H1 (cell line): ENCODE measurements at regions not wholly inside any gene's neighbourhood (a gene's known extent, or its start where the extent isn't known, plus 50 kb on each side); places are given as distances from the start of the nearest gene placed in this dataset.

Source experiments
- CTCF ChIA-PET: fragments of 300-600 bp; sonication (Branson Sonifier 250); formaldehyde crosslinking; loops from one replicate; lab custom pipeline; 2021; ENCODE audit not compliant: partially characterized antibody; lab: Charles Lee
- POLR2A ChIA-PET: fragments of 300-600 bp; sonication (Branson Sonifier 250); formaldehyde crosslinking; loops from one replicate; lab custom pipeline; 2021; ENCODE audit warnings: inconsistent platforms; ENCODE audit not compliant: partially characterized antibody; lab: Charles Lee
- DNase-seq, 2 experiments: peaks; one replicate each; pipeline versions ENCODE4 v3.0.0 to v3.0.0-alpha.2; 2010 to 2022; ENCODE audit warnings: low spot score in 2 of 2, low read depth in 1 of 2, mixed read lengths in 1 of 2
- FAIRE-seq: peaks from 2 replicates; lab custom pipeline; 2011; peaks lifted over from hg19 to GRCh38; lab: Jason Lieb, UNC
- H2AFZ ChIP-seq: 2 replicates; pipeline ENCODE4 v1.8.1; 2012; ENCODE audit warnings: low read length, inconsistent platforms
- H2AK5ac ChIP-seq: 2 replicates; pipeline ENCODE4 v1.6.1; 2013; ENCODE audit warnings: low read depth, low read length
- H2BK120ac ChIP-seq: replicated peaks from 2 replicates; pipeline ENCODE3; 2013; ENCODE audit warnings: low read depth, low read length, inconsistent platforms
- H2BK12ac ChIP-seq: 2 replicates; pipeline ENCODE4 v1.6.1; 2013; ENCODE audit warnings: low read depth, low read length
- H2BK15ac ChIP-seq: 2 replicates; pipeline ENCODE4 v1.6.1; 2013; ENCODE audit warnings: low read length
- H2BK20ac ChIP-seq: 2 replicates; pipeline ENCODE4 v1.6.1; 2013; ENCODE audit warnings: low read length
- H2BK5ac ChIP-seq: 2 replicates; pipeline ENCODE4 v1.6.1; 2013; ENCODE audit warnings: low read depth, low read length
- H3K14ac ChIP-seq: 2 replicates; pipeline ENCODE4 v1.6.1; 2013; ENCODE audit warnings: inconsistent platforms; ENCODE audit not compliant: insufficient read length
- H3K18ac ChIP-seq: 2 replicates; pipeline ENCODE4 v1.6.1; 2013; ENCODE audit warnings: low read length; ENCODE audit errors: extremely low read depth
- H3K23ac ChIP-seq: 2 replicates; pipeline ENCODE4 v1.6.1; 2013; ENCODE audit warnings: inconsistent platforms; ENCODE audit not compliant: insufficient read length
- H3K23me2 ChIP-seq: 2 replicates; pipeline ENCODE4 v1.6.1; 2013; ENCODE audit warnings: low read depth, low read length
- H3K27ac ChIP-seq: 2 replicates; pipeline ENCODE4 v1.6.1; 2011; ENCODE audit warnings: low read depth, low read length, inconsistent platforms
- H3K27me3 ChIP-seq, 4 experiments: replicated peaks in 1 of 4; 1 replicate in 1 of 4; 2 replicates in 3 of 4; pipeline versions ENCODE4 v1.6.1 to v1.8.1; 2011 to 2013; ENCODE audit warnings: low read length in 3 of 4, mild to moderate bottlenecking in 3 of 4, inconsistent platforms in 2 of 4, mixed read lengths in 2 of 4, moderate library complexity in 1 of 4; ENCODE audit not compliant: control insufficient read depth in 3 of 4, insufficient read depth in 3 of 4; ENCODE audit errors: extremely low read depth in 1 of 4
- H3K36me3 ChIP-seq, 4 experiments: 2 replicates each; pipeline versions ENCODE4 v1.6.1 to v1.8.1; 2011 to 2013; ENCODE audit warnings: mild to moderate bottlenecking in 4 of 4, low read length in 3 of 4, moderate library complexity in 2 of 4, control low read depth in 1 of 4, inconsistent platforms in 1 of 4; ENCODE audit not compliant: insufficient read depth in 4 of 4, control insufficient read depth in 2 of 4
- H3K4ac ChIP-seq: replicated peaks from 2 replicates; pipeline ENCODE3; 2013; ENCODE audit warnings: low read length, low read depth, mixed read lengths, inconsistent platforms; ENCODE audit not compliant: insufficient read length
- H3K4me1 ChIP-seq, 4 experiments: replicated peaks in 1 of 4; 1 replicate in 1 of 4; 2 replicates in 3 of 4; pipeline versions ENCODE4 v1.6.1 to v1.8.1; 2011 to 2013; ENCODE audit warnings: low read length in 3 of 4, inconsistent platforms in 2 of 4, mixed read lengths in 1 of 4; ENCODE audit not compliant: insufficient read depth in 4 of 4, control insufficient read depth in 3 of 4
- H3K4me2 ChIP-seq, 2 experiments: 2 replicates each; pipeline versions ENCODE4 v1.6.1 to v1.8.1; 2011 to 2013; ENCODE audit warnings: low read depth in 2 of 2, low read length in 2 of 2, control low read depth in 1 of 2, inconsistent platforms in 1 of 2, mild to moderate bottlenecking in 1 of 2; ENCODE audit not compliant: insufficient read depth in 1 of 2
- H3K4me3 ChIP-seq, 4 experiments: fragments of 200-600, 300-600 bp in 1 of 4; sonication (generic), shearing (Covaris generic), sonication (Bioruptor Twin) in 1 of 4; 2 replicates each; pipeline versions ENCODE4 v1.5.1 to v1.8.1; 2011 to 2016; ENCODE audit warnings: low read length in 4 of 4, low read depth in 3 of 4, control low read depth in 2 of 4, inconsistent platforms in 2 of 4, mild to moderate bottlenecking in 2 of 4, mixed read lengths in 1 of 4, moderate library complexity in 1 of 4; ENCODE audit not compliant: insufficient read depth in 2 of 4; ENCODE audit errors: extremely low read depth in 1 of 4
- H3K56ac ChIP-seq: replicated peaks from 2 replicates; pipeline ENCODE3; 2013; ENCODE audit warnings: low read depth, mild to moderate bottlenecking, mixed read lengths, low read length, inconsistent platforms; ENCODE audit not compliant: insufficient read length
- H3K79me1 ChIP-seq: 2 replicates; pipeline ENCODE4 v1.6.1; 2013; ENCODE audit warnings: low read depth, low read length, control low read depth
- H3K79me2 ChIP-seq, 2 experiments: 2 replicates each; pipeline versions ENCODE4 v1.6.1 to v1.8.1; 2012 to 2013; ENCODE audit warnings: low read length in 2 of 2, mild to moderate bottlenecking in 2 of 2, inconsistent platforms in 1 of 2; ENCODE audit not compliant: insufficient read depth in 2 of 2, control insufficient read depth in 1 of 2
- H3K9ac ChIP-seq, 4 experiments: replicated peaks in 1 of 4; 1 replicate in 1 of 4; 2 replicates in 3 of 4; pipeline versions ENCODE4 v1.6.1 to v1.8.1; 2011 to 2013; ENCODE audit warnings: low read depth in 3 of 4, low read length in 3 of 4, control low read depth in 2 of 4, mild to moderate bottlenecking in 2 of 4, moderate library complexity in 2 of 4, inconsistent platforms in 1 of 4; ENCODE audit errors: extremely low read depth in 1 of 4
- H3K9me3 ChIP-seq, 2 experiments: 2 replicates each; pipeline versions ENCODE4 v1.6.1 to v1.8.1; 2012 to 2013; ENCODE audit warnings: mild to moderate bottlenecking in 2 of 2, moderate library complexity in 2 of 2, control low read depth in 1 of 2, inconsistent platforms in 1 of 2, low read depth in 1 of 2, low read length in 1 of 2, mixed read lengths in 1 of 2; ENCODE audit not compliant: insufficient read depth in 2 of 2
- H4K20me1 ChIP-seq, 2 experiments: replicated peaks in 1 of 2; 2 replicates each; pipeline versions ENCODE3 to v1.8.1; 2011 to 2013; ENCODE audit warnings: inconsistent platforms in 2 of 2, low read length in 2 of 2, mild to moderate bottlenecking in 1 of 2; ENCODE audit not compliant: insufficient read depth in 2 of 2, control insufficient read depth in 1 of 2
- H4K5ac ChIP-seq: 2 replicates; pipeline ENCODE4 v1.6.1; 2013; ENCODE audit warnings: low read length, low read depth, mixed read lengths, inconsistent platforms; ENCODE audit not compliant: insufficient read length
- H4K8ac ChIP-seq: 2 replicates; pipeline ENCODE4 v1.8.0; 2013; ENCODE audit warnings: mild to moderate bottlenecking, moderate library complexity, low read length, inconsistent platforms; ENCODE audit not compliant: insufficient read depth; ENCODE audit errors: extremely low read depth
- H4K91ac ChIP-seq: replicated peaks from 2 replicates; pipeline ENCODE3; 2013; ENCODE audit warnings: low read length, mixed read lengths, inconsistent platforms; ENCODE audit not compliant: insufficient read length
- ASH2L ChIP-seq: fragments of 200-600, 300-600 bp; sonication (generic); IDR thresholded peaks from one replicate; pipeline ENCODE4 v1.7.1; 2017; ENCODE audit warnings: low read length
- EGR1 ChIP-seq: IDR thresholded peaks from 2 replicates; pipeline ENCODE4 v1.6.1; 2011; ENCODE audit warnings: low read depth, low read length, borderline replicate concordance
- SIRT6 ChIP-seq: IDR thresholded peaks from one replicate; pipeline ENCODE4 v1.7.1; 2012; ENCODE audit warnings: low read length, inconsistent platforms
- ZNF274 ChIP-seq: IDR thresholded peaks from 2 replicates; pipeline ENCODE4 v1.7.0; 2012; ENCODE audit warnings: low read length, borderline replicate concordance; ENCODE audit errors: extremely low read depth
- WGBS, 2 experiments: shearing (Covaris generic) in 1 of 2; methylation state at CpG; one replicate each; pipeline versions ENCODE4 v1.1.6 to v1.1.7; 2013 to 2015; ENCODE audit warnings: low lambda C conversion rate in 2 of 2, mixed read lengths in 2 of 2, inconsistent platforms in 1 of 2, low coverage in 1 of 2, missing lambda C conversion rate in 1 of 2; ENCODE audit not compliant: insufficient replicate concordance in 2 of 2, insufficient coverage in 1 of 2, insufficient read length in 1 of 2; ENCODE audit errors: extremely low coverage in 1 of 2, missing lambda C conversion rate in 1 of 2; 5-methylcytosine and 5-hydroxymethylcytosine counted together

GRCh38 chr5:103772248-103772647 is 209.7 kb upstream of the NUDT12 start:
- H3K9ac ChIP-seq: no peak overlapping the region
- H3K4me1 ChIP-seq: no peaks in the 10 kb centered on the region
- peaks cover 2 to 5% of the 10 kb centered on the region in 2 experiments; a peak in 1 of 4 replicates for H3K9me3 ChIP-seq
- H3K4me3 ChIP-seq: no peak overlapping the region
- H4K91ac ChIP-seq: no peak overlapping the region
- H3K23me2 ChIP-seq: no peaks in the 10 kb centered on the region; the same call in 1 of the 2 replicates
- no peak overlapping the region for H2BK12ac ChIP-seq
- DNase-seq: no peak
- H2AK5ac ChIP-seq: no peak overlapping the region
- CTCF ChIA-PET: interaction anchor here (1.2 kb wide), 1 partner anchor 9 kb away, joined by 4 read pairs; no protein-coding TSS in a partner anchor
- H3K4ac ChIP-seq: no peak overlapping the region
- no peak overlapping the region for H3K4me2 ChIP-seq
- no peak overlapping the region for H3K27ac ChIP-seq
- POLR2A ChIA-PET: no interaction called here
- no peaks in the 10 kb centered on the region for H3K79me1 ChIP-seq
- H2BK120ac ChIP-seq: no peak overlapping the region
- WGBS, 2 experiments: 91% methylated on average over 2 of the region's 2 CpGs; no CpG with 5 or more reads in 1 of the 2 experiments
- no peak overlapping the region for H2BK20ac ChIP-seq
- H3K27me3 ChIP-seq: no peaks in the 10 kb centered on the region
- H3K18ac ChIP-seq: no peak overlapping the region
- no peak overlapping the region for H4K5ac ChIP-seq
- no peak overlapping the region for H2BK15ac ChIP-seq
- no peak overlapping the region for H3K23ac ChIP-seq
- H3K14ac ChIP-seq: no peak overlapping the region
- no peaks in the 10 kb centered on the region for H4K20me1 ChIP-seq
- H2AFZ ChIP-seq: no peak overlapping the region
- no peaks in the 10 kb centered on the region for H3K36me3 ChIP-seq
- no peak overlapping the region for H2BK5ac ChIP-seq
- no peak overlapping the region for H4K8ac ChIP-seq
- H3K79me2 ChIP-seq: no peaks in the 10 kb centered on the region
- no peak for FAIRE-seq
- H3K56ac ChIP-seq: no peak overlapping the region
- TF ChIP-seq EGR1: no peak
- TF ChIP-seq SIRT6: no peak
- no peak for TF ChIP-seq ASH2L
- no peak for TF ChIP-seq ZNF274
